GM12864 (cell line): ENCODE measurements at regions not wholly inside any gene's neighbourhood (a gene's known extent, or its start where the extent isn't known, plus 50 kb on each side); places are given as distances from the start of the nearest gene placed in this dataset.

Experiments used
- DNase-seq: peaks from one replicate; pipeline ENCODE4 v3.0.0-alpha.2; 2011; ENCODE audit warnings: low read depth
- H3K4me3 ChIP-seq: 2 replicates; pipeline ENCODE4 v1.5.1; 2011; ENCODE audit warnings: mild to moderate bottlenecking, low read depth, low read length, control low read depth
- TF ChIP-seq, protein P1 (sequence below): IDR thresholded peaks from 2 replicates; pipeline ENCODE4 v1.5.1; 2011; ENCODE audit warnings: low read depth, mild to moderate bottlenecking, moderate library complexity, low read length, control low read depth, inconsistent platforms; ENCODE audit errors: missing control alignments

DNA sequence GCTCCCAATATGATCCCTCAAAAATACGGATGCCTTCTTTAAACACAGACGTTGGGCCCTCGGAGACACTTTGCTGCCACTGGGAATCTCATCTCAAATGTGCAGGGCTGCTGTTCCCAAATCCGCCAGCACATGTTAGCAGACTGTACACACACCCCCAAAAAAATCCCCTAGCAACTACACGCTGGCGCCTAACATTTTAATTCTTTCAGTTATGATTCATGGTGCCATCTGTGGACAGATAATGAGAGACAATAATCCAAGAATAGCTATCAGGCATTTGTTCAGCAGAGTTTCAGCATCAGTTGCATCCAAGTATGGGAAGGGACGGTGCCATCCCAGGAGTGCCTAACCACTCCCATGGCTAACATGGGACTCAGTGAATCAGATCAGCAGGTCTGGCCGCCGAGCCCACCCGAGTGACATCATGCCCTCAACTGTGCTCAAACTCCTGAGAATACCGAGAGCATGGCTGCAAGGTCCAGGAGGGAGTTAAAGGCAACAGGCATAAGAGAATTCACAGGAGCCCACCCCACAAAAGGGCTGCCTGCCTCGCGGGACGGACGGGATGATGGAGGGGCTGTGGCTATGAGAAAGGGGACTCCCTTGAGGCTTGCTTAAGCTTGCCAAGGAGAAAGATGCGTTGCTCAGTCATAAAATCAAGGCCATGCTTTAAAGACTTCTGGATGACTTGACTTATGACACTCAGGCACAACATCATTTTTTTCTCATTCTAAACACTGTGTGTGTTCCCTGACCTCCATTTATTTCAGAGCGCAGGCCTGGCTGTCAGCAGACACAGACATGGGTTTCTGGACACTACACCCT is 337.0 kb downstream of the SHANK2 start:
- TF ChIP-seq, protein P1, sequence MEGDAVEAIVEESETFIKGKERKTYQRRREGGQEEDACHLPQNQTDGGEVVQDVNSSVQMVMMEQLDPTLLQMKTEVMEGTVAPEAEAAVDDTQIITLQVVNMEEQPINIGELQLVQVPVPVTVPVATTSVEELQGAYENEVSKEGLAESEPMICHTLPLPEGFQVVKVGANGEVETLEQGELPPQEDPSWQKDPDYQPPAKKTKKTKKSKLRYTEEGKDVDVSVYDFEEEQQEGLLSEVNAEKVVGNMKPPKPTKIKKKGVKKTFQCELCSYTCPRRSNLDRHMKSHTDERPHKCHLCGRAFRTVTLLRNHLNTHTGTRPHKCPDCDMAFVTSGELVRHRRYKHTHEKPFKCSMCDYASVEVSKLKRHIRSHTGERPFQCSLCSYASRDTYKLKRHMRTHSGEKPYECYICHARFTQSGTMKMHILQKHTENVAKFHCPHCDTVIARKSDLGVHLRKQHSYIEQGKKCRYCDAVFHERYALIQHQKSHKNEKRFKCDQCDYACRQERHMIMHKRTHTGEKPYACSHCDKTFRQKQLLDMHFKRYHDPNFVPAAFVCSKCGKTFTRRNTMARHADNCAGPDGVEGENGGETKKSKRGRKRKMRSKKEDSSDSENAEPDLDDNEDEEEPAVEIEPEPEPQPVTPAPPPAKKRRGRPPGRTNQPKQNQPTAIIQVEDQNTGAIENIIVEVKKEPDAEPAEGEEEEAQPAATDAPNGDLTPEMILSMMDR, result no peak
- no peak for DNase-seq
- H3K4me3 ChIP-seq, result no peak overlapping the region

DNA sequence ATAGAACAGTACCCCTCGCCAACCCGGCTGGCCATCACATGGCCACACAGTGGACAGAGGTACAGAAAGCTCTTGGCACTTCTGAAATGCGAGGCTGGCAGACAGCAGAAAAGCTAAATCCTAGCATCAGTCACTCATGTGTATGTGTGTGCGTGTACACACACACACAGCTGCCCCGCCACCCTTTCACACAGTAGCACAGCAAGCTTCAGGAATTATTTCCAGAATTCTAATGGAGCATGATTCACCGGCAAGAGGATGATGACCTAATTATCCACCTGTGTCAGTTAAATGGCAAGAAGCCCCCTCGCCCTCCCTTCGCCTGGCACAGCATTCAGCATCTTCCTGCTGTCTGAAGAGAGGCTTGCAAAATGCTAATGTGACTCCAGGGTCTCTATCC is 336.0 kb downstream of the SHANK2 start:
- no peak for DNase-seq
- H3K4me3 ChIP-seq, result no peak overlapping the region
- TF ChIP-seq, protein P1, result no peak

DNA sequence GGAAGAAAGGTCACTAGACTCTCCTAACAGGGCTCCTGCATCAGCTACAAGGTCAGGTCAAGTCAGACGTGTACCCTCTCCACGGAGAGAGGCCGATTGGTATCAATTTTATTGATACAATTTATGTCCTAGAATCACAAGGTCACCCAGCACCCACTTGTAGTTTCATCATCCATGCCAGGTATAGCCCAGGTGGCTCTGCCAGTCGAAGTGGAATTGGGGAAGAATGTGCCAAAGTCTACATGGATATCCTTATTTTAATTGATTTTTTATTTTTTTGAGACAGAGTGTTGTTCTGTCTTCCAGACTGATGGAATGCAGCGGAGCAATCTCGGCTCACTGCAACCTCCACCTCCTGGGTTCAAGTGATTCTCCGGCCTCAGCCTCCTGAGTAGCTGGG is 334.1 kb downstream of the SHANK2 start:
- TF ChIP-seq, protein P1, result no peak
- DNase-seq, result no peak

DNA sequence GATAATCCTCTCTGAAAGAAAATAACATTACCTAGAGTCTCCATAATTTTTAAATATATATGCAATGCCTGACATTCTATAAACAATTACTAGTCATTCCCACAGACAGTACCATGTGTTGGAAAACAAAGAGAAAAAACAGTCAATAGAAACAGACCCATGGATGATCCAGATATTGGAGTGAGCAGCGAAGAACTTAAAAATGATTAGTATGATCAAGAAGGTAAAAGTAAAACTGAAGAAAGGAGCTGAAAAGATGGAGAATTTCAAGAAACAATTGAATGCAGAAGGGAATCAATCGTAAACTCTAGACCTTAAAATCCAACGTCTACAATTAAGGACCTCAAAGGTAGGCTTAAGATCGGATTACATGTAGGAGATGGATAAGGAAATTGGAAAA is 330.6 kb downstream of the SHANK2 start:
- TF ChIP-seq, protein P1, result no peak
- no peak overlapping the region for H3K4me3 ChIP-seq
- no peak for DNase-seq

More for the DNA sequence above, 334.1 kb downstream of the SHANK2 start:
- H3K4me3 ChIP-seq, result no peak overlapping the region

DNA sequence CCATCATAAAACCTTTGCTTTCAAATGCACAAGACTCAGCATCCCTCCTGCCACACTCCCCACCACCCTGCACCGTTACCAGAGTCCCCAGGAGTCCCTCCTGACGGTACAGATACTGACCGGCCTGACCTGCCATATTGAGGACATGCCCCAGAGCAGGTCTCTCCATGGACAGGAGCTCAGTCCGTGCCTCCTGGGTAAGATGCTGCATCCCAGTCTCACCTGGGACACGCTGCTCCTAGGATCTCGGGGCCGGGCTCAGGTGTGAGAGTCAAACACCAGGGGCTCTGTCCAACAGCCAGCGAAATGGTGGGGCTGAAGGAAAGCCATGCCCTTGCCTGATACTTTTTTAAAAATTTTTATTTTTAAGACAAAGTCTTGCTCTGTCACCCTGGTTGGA is 328.3 kb downstream of the SHANK2 start:
- H3K4me3 ChIP-seq, result no peak overlapping the region
- TF ChIP-seq, protein P1, result no peak
- DNase-seq, result no peak

DNA sequence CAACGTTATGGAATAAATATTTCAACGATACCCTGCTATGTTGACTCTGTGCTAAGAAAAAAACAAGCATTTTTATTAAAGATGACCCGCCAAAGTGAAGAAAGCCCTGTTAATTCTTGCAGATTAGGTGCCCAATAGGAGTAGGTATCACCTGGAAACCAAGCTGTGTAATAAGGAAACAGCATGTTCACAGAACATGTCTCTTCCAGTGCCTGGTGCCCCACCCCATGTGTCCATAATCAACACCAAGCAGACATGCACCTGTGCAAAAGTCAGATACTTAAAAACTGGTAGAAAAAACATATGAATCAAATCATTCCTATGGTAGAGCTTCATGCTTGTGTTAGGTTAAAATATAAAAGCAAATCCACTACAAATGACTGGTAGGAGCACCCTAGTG is 327.1 kb downstream of the SHANK2 start:
- TF ChIP-seq, protein P1, result no peak
- H3K4me3 ChIP-seq, result no peak overlapping the region
- DNase-seq, result no peak
